DND-41 (cell line): ENCODE measurements at regions not wholly inside any gene's neighbourhood (a gene's known extent, or its start where the extent isn't known, plus 50 kb on each side); places are given as distances from the start of the nearest gene placed in this dataset.
"Not testable (repeated sequence)": the region's sequence is repeated elsewhere in the genome, so short reads cannot be mapped to it uniquely, and the experiment has no call there.

Experiments used
- ATAC-seq: fragments of 200-7000 bp; cut with Tn5 transposase; 3 replicates; pipeline ENCODE4 v1.9.1; 2021; ENCODE audit warnings: low read depth; ENCODE audit not compliant: insufficient read depth
- DNase-seq: peaks from one replicate; pipeline ENCODE4 v3.0.0-alpha.2; 2020
- H2AFZ ChIP-seq: 2 replicates; pipeline ENCODE4 v1.6.0; 2012; ENCODE audit warnings: low read depth, low read length
- H3K27ac ChIP-seq: 2 replicates; pipeline ENCODE4 v1.5.1; 2012; ENCODE audit warnings: low read length, inconsistent platforms
- H3K27me3 ChIP-seq: fragments of 200-600 bp; sonication (generic); 2 replicates; pipeline ENCODE4 v1.6.0; 2012; ENCODE audit warnings: low read length, mild to moderate bottlenecking, inconsistent platforms; ENCODE audit not compliant: insufficient read depth, poor library complexity
- H3K36me3 ChIP-seq: 2 replicates; pipeline ENCODE4 v1.5.1; 2012; ENCODE audit warnings: low read length, inconsistent platforms; ENCODE audit not compliant: insufficient read depth
- H3K4me1 ChIP-seq: 2 replicates; pipeline ENCODE4 v1.5.1; 2012; ENCODE audit warnings: mild to moderate bottlenecking, low read length; ENCODE audit not compliant: insufficient read depth
- H3K4me2 ChIP-seq: 2 replicates; pipeline ENCODE4 v1.6.0; 2012; ENCODE audit warnings: mild to moderate bottlenecking, moderate library complexity, low read length, inconsistent platforms; ENCODE audit not compliant: insufficient read depth
- H3K4me3 ChIP-seq, 2 experiments: fragments of 200-600 bp in 1 of 2; shearing (Covaris generic) in 1 of 2; 2 replicates each; pipeline ENCODE4 v1.5.1; 2012 to 2016; ENCODE audit warnings: inconsistent platforms in 2 of 2, low read length in 2 of 2, mild to moderate bottlenecking in 2 of 2, low read depth in 1 of 2, moderate library complexity in 1 of 2
- H3K79me2 ChIP-seq: 2 replicates; pipeline ENCODE4 v1.6.0; 2012; ENCODE audit warnings: low read length, inconsistent platforms; ENCODE audit not compliant: insufficient read depth
- H3K9ac ChIP-seq: 2 replicates; pipeline ENCODE4 v1.6.0; 2012; ENCODE audit warnings: low read depth, mild to moderate bottlenecking, inconsistent platforms, low read length, moderate library complexity
- H3K9me3 ChIP-seq: 2 replicates; pipeline ENCODE4 v1.5.1; 2012; ENCODE audit warnings: low read length, moderate library complexity, mild to moderate bottlenecking, inconsistent platforms; ENCODE audit not compliant: insufficient read depth, severe bottlenecking
- H4K20me1 ChIP-seq: 2 replicates; pipeline ENCODE4 v1.6.0; 2012; ENCODE audit warnings: low read length; ENCODE audit not compliant: insufficient read depth
- EZH2 ChIP-seq: IDR thresholded peaks from 3 replicates; pipeline ENCODE4 v1.6.1; 2012; ENCODE audit warnings: borderline replicate concordance, low read depth, mild to moderate bottlenecking, moderate library complexity, low read length, inconsistent platforms; ENCODE audit not compliant: severe bottlenecking
- TF ChIP-seq, protein P1 (sequence below): IDR thresholded peaks from 2 replicates; pipeline ENCODE4 v1.5.1; 2012; ENCODE audit warnings: borderline replicate concordance, low read length, moderate library complexity, mild to moderate bottlenecking; ENCODE audit not compliant: poor library complexity, severe bottlenecking; ENCODE audit errors: extremely low read depth

DNA sequence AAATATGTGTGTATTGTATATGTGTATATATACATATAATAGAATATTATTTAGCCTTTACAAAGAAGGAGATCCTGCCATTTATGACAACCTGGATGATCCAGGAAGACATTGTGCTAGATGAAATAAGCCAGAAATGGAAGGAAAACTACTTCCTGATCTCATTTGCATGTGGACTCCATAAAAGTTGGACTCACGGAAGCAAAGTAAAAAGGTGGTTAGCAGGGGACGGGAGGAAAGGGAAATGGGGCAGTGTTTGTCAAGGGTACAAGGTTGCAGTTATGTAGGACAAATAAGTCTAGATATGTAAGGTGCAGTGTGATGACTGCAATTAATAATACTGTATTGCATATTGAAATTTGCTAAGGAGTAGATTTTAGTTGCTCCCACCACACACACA, 331.1 kb upstream of the FSTL5 start:
- Histone ChIP-seq H3K9ac (no peak overlapping the region), H3K4me1 (no peaks in the 10 kb centered on the region), H2AFZ (no peak overlapping the region), H3K27me3 (no peaks in the 10 kb centered on the region), H3K4me3 (no peak overlapping the region), H3K36me3 (no peaks in the 10 kb centered on the region), H3K79me2 (no peaks in the 10 kb centered on the region), H3K9me3 (no peaks in the 10 kb centered on the region), H3K4me2 (no peak overlapping the region), H3K27ac (no peak overlapping the region), H4K20me1 (no peaks in the 10 kb centered on the region)
- no peak for TF ChIP-seq EZH2
- TF ChIP-seq, protein P1, sequence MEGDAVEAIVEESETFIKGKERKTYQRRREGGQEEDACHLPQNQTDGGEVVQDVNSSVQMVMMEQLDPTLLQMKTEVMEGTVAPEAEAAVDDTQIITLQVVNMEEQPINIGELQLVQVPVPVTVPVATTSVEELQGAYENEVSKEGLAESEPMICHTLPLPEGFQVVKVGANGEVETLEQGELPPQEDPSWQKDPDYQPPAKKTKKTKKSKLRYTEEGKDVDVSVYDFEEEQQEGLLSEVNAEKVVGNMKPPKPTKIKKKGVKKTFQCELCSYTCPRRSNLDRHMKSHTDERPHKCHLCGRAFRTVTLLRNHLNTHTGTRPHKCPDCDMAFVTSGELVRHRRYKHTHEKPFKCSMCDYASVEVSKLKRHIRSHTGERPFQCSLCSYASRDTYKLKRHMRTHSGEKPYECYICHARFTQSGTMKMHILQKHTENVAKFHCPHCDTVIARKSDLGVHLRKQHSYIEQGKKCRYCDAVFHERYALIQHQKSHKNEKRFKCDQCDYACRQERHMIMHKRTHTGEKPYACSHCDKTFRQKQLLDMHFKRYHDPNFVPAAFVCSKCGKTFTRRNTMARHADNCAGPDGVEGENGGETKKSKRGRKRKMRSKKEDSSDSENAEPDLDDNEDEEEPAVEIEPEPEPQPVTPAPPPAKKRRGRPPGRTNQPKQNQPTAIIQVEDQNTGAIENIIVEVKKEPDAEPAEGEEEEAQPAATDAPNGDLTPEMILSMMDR, result no peak
- ATAC-seq, result no peak
- DNase-seq, result no peak

DNA sequence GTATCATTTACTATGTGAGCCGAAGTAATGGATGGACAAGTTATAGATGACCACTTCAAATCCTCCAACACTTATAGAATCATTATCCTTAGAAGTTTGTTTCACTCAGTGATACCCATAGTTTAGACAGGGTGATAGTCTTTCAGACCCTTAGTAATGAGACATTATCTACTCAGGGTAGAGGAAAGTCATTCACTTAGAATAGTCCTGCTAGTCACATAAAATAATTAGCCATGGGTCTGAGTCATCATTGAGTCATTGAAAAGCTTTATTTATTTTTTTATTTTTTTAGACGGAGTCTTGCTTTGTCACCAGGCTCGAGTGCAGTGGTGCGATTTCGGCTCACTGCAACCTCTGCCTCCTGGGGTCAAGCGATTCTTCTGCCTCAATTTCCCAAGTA, 321.7 kb upstream of the FSTL5 start:
- Histone ChIP-seq H3K79me2 (no peaks in the 10 kb centered on the region), H3K4me2 (no peak overlapping the region), H3K27me3 (no peaks in the 10 kb centered on the region), H2AFZ (no peak overlapping the region), H3K4me3 (no peak overlapping the region), H3K36me3 (no peaks in the 10 kb centered on the region), H3K9ac (no peak overlapping the region), H3K27ac (no peak overlapping the region), H3K4me1 (no peaks in the 10 kb centered on the region), H3K9me3 (no peaks in the 10 kb centered on the region), H4K20me1 (no peaks in the 10 kb centered on the region)
- DNase-seq, result no peak
- ATAC-seq, result no peak
- TF ChIP-seq EZH2, result no peak
- TF ChIP-seq, protein P1, result no peak

DNA sequence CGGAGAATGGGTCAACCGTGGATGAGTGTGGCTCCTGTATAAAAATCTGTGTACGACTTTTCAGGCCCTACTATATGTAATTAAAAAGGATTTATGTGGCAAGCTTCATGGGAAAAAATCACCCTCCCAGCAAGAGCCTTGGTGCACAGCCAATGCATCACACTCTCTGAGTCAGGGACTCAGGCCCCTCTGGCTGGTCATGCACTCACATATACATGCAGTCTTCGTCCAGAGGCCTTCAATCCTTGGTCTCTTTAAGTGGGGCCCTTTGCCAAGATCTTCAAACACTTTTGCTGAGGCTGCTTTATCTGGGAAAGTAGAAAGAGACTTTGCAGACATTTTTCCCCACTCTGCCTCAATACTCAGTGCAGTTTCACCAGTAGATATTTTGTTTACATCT, 311.4 kb upstream of the FSTL5 start:
- ATAC-seq (no peak), DNase-seq (no peak)
- H3K9ac ChIP-seq, result no peak overlapping the region
- H3K4me1 ChIP-seq, result no peaks in the 10 kb centered on the region
- no peaks in the 10 kb centered on the region for H3K9me3 ChIP-seq
- H3K4me3 ChIP-seq, result no peak overlapping the region
- H3K27ac ChIP-seq, result no peak overlapping the region
- H4K20me1 ChIP-seq, result no peaks in the 10 kb centered on the region
- no peaks in the 10 kb centered on the region for H3K36me3 ChIP-seq
- no peak overlapping the region for H3K4me2 ChIP-seq
- H3K27me3 ChIP-seq, result no peaks in the 10 kb centered on the region
- H2AFZ ChIP-seq, result no peak overlapping the region
- no peaks in the 10 kb centered on the region for H3K79me2 ChIP-seq
- TF ChIP-seq, protein P1, result no peak
- TF ChIP-seq EZH2, result no peak

DNA sequence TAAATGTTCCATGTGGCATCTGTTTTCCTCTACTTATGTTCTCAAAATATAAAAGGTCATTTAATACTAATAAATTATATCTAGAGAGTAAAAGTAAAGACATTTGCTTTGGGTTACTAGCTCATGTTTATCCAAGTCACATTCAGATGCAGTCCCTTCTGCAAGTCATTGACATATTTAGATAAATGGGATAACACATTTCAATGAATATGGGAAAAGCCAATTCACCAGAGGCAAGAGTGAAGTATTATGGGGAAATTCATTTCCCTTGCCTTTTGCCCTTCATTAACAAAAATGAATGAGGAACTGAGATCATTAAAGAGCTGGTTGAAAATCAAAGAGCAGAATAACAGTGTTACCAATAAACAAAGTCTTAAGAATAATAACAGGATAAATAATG, 306.2 kb upstream of the FSTL5 start:
- no peak for ATAC-seq
- H3K27me3 ChIP-seq, result no peaks in the 10 kb centered on the region
- H4K20me1 ChIP-seq, result no peaks in the 10 kb centered on the region
- H3K9me3 ChIP-seq, result no peaks in the 10 kb centered on the region
- H3K79me2 ChIP-seq, result no peaks in the 10 kb centered on the region
- no peaks in the 10 kb centered on the region for H3K4me1 ChIP-seq
- no peak overlapping the region for H3K9ac ChIP-seq
- TF ChIP-seq, protein P1, result no peak
- TF ChIP-seq EZH2, result no peak
- H3K27ac ChIP-seq, result no peak overlapping the region
- no peak for DNase-seq
- no peak overlapping the region for H3K4me2 ChIP-seq
- no peaks in the 10 kb centered on the region for H3K36me3 ChIP-seq
- H3K4me3 ChIP-seq, result no peak overlapping the region
- H2AFZ ChIP-seq, result no peak overlapping the region

DNA sequence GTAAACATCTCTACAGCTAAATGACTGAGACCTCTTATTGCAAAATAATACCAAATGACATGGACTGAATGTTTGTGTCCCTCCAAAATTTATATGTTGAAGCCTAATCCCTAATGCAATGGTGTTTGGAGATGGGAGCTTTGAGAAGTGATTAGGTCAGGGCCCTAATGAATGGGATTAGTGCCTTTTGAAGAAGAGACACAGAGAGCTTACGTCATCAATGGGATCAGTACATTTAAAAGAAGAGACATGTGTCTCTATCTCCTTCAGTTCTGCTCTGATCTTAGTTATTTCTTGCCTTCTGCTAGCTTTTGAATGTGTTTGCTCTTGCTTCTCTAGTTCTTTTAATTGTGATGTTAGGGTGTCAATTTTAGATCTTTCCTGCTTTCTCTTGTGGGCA, 301.6 kb upstream of the FSTL5 start:
- H3K4me3 ChIP-seq, H3K27ac ChIP-seq, H2AFZ ChIP-seq, H3K9ac ChIP-seq, H3K27me3 ChIP-seq, H3K36me3 ChIP-seq, H3K9me3 ChIP-seq, ATAC-seq, H3K4me1 ChIP-seq, H3K4me2 ChIP-seq, H3K79me2 ChIP-seq, DNase-seq, H4K20me1 ChIP-seq: not testable (repeated sequence)
